ENCODE measurements at regions not wholly inside any gene's neighbourhood (a gene's known extent, or its start where the extent isn't known, plus 50 kb on each side); places are given as distances from the start of the nearest gene placed in this dataset.

- TF ChIP-seq AHDC1 (CRISPR knock-in tag; IDR thresholded peaks at IDR 0.05; ENCODE audit: borderline replicate concordance) (no peak), ZNF17 (CRISPR knock-in tag; IDR thresholded peaks at IDR 0.05) (no peak), NFAT5 (CRISPR knock-in tag; IDR thresholded peaks at IDR 0.05) (no peak)
These were observed 88.5 kb downstream of the LINGO1 start (continued) for GRCh38 chr15:77544162-77544561.

All from HepG2 (cell line).